22Rv1 (cell line): ENCODE measurements at regions not wholly inside any gene's neighbourhood (a gene's known extent, or its start where the extent isn't known, plus 50 kb on each side); places are given as distances from the start of the nearest gene placed in this dataset.

ENCODE experiments used
- CTCF ChIP-seq: fragments of 450-650 bp; IDR thresholded peaks from 2 replicates; pipeline ENCODE4 v1.5.1; 2017; ENCODE audit warnings: mild to moderate bottlenecking
- ZFX ChIP-seq: fragments of 450-650 bp; IDR thresholded peaks from 2 replicates; pipeline ENCODE4 v1.6.1; 2017; ENCODE audit warnings: antibody characterized with exemption, borderline replicate concordance

- TF ChIP-seq CTCF (no peak), ZFX (no peak)
These were observed 169.4 kb downstream of the RTP5 start for GRCh38 chr2:242038928-242039341.
